ENCODE measurements at regions not wholly inside any gene's neighbourhood (a gene's known extent, or its start where the extent isn't known, plus 50 kb on each side); places are given as distances from the start of the nearest gene placed in this dataset.

GRCh38 chr15:47839233-47839825 lies 122.0 kb downstream of the SEMA6D start (continued):
- TF ChIP-seq SRF (IDR thresholded peaks at IDR 0.05; ENCODE audit: low read depth, low read length) (no peak), CTCF (IDR thresholded peaks at IDR 0.05; ENCODE audit: control extremely low read depth in 1 of 3, insufficient read depth in 1 of 3, low read depth in 1 of 3, low read length in 3 of 3) (no peak), CBX8 (IDR thresholded peaks at IDR 0.05; ENCODE audit: borderline replicate concordance, low read depth, low read length) (no peak), SP2 (IDR thresholded peaks at IDR 0.05; ENCODE audit: low read length) (no peak)
- TF ChIP-seq, protein P1, sequence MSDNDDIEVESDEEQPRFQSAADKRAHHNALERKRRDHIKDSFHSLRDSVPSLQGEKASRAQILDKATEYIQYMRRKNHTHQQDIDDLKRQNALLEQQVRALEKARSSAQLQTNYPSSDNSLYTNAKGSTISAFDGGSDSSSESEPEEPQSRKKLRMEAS (IDR thresholded peaks at IDR 0.05): no peak
